Neutrophil (primary cell): ENCODE measurements at regions not wholly inside any gene's neighbourhood (a gene's known extent, or its start where the extent isn't known, plus 50 kb on each side); places are given as distances from the start of the nearest gene placed in this dataset.

Experiments used
- H3K27ac ChIP-seq: fragments of 200-600 bp; sonication (generic); 2 replicates; pipeline ENCODE4 v1.5.1; 2016; ENCODE audit warnings: mild to moderate bottlenecking, moderate library complexity
- H3K27me3 ChIP-seq: fragments of 200-600 bp; sonication (generic); 2 replicates; pipeline ENCODE4 v1.6.0; 2016; ENCODE audit warnings: mild to moderate bottlenecking
- H3K36me3 ChIP-seq: fragments of 200-600 bp; sonication (generic); 2 replicates; pipeline ENCODE4 v1.5.1; 2017
- H3K4me1 ChIP-seq, 2 experiments: fragments of 200-600 bp in 1 of 2; sonication (generic) in 1 of 2; 1 replicate in 1 of 2; 2 replicates in 1 of 2; pipeline versions ENCODE4 v1.5.1 to v1.6.1; 2013 to 2016; ENCODE audit warnings: low read depth in 1 of 2, low read length in 1 of 2, mild to moderate bottlenecking in 1 of 2, moderate library complexity in 1 of 2; ENCODE audit not compliant: control insufficient read depth in 1 of 2, insufficient read depth in 1 of 2
- H3K4me3 ChIP-seq, 2 experiments: fragments of 200-600 bp in 1 of 2; sonication (generic) in 1 of 2; 1 replicate in 1 of 2; 2 replicates in 1 of 2; pipeline ENCODE4 v1.5.1; 2013 to 2016; ENCODE audit warnings: low read depth in 1 of 2, low read length in 1 of 2, mild to moderate bottlenecking in 1 of 2, moderate library complexity in 1 of 2
- H3K9me3 ChIP-seq: fragments of 200-600 bp; sonication (generic); 2 replicates; pipeline ENCODE4 v1.5.1; 2016
- CTCF ChIP-seq: fragments of 200-600 bp; sonication (generic); IDR thresholded peaks from 2 replicates; pipeline ENCODE4 v1.5.1; 2016; ENCODE audit warnings: antibody characterized with exemption

- Histone ChIP-seq H3K4me1 (no peaks in the 10 kb centered on the region), H3K27ac (no peak overlapping the region), H3K27me3 (peaks cover 24% of the 10 kb centered on the region), H3K9me3 (no peaks in the 10 kb centered on the region), H3K4me3 (no peak overlapping the region), H3K36me3 (no peaks in the 10 kb centered on the region)
- TF ChIP-seq CTCF: no peak
Measured at GRCh38 chr1:14183329-14183728, 415.2 kb upstream of the KAZN start.

GRCh38 chr1:14184454-14184853 lies 414.0 kb upstream of the KAZN start:
- TF ChIP-seq CTCF: no peak
- H3K4me3 ChIP-seq: no peak overlapping the region
- no peaks in the 10 kb centered on the region for H3K9me3 ChIP-seq
- no peaks in the 10 kb centered on the region for H3K36me3 ChIP-seq
- peaks cover 24% of the 10 kb centered on the region for H3K27me3 ChIP-seq
- no peak overlapping the region for H3K27ac ChIP-seq
- H3K4me1 ChIP-seq: no peaks in the 10 kb centered on the region

- Histone ChIP-seq H3K4me1 (no peaks in the 10 kb centered on the region), H3K36me3 (no peaks in the 10 kb centered on the region), H3K4me3 (no peak overlapping the region), H3K27ac (no peak overlapping the region), H3K27me3 (no peaks in the 10 kb centered on the region), H3K9me3 (no peaks in the 10 kb centered on the region)
- no peak for TF ChIP-seq CTCF
Measured at GRCh38 chr1:14189381-14189780, 409.1 kb upstream of the KAZN start.

GRCh38 chr1:14190508-14190907 lies 408.0 kb upstream of the KAZN start:
- Histone ChIP-seq H3K4me1 (no peaks in the 10 kb centered on the region), H3K9me3 (no peaks in the 10 kb centered on the region), H3K36me3 (no peaks in the 10 kb centered on the region), H3K27ac (no peak overlapping the region), H3K4me3 (no peak overlapping the region), H3K27me3 (no peaks in the 10 kb centered on the region)
- TF ChIP-seq CTCF: no peak

- no peaks in the 10 kb centered on the region for H3K4me1 ChIP-seq
- no peak for TF ChIP-seq CTCF
- no peaks in the 10 kb centered on the region for H3K27me3 ChIP-seq
- no peak overlapping the region for H3K4me3 ChIP-seq
- H3K27ac ChIP-seq: no peak overlapping the region
- no peaks in the 10 kb centered on the region for H3K36me3 ChIP-seq
- no peaks in the 10 kb centered on the region for H3K9me3 ChIP-seq
Measured at GRCh38 chr1:14194511-14194910, 404.0 kb upstream of the KAZN start.

GRCh38 chr1:14205066-14205465 lies 393.4 kb upstream of the KAZN start:
- no peak for TF ChIP-seq CTCF
- H3K4me1 ChIP-seq: no peaks in the 10 kb centered on the region
- no peak overlapping the region for H3K4me3 ChIP-seq
- no peak overlapping the region for H3K27ac ChIP-seq
- no peaks in the 10 kb centered on the region for H3K9me3 ChIP-seq
- no peaks in the 10 kb centered on the region for H3K27me3 ChIP-seq
- no peaks in the 10 kb centered on the region for H3K36me3 ChIP-seq
